K562 (cell line): ENCODE measurements at regions not wholly inside any gene's neighbourhood (a gene's known extent, or its start where the extent isn't known, plus 50 kb on each side); places are given as distances from the start of the nearest gene placed in this dataset.

Experiments used
- ATAC-seq: fragments of 200-7000 bp; cut with Tn5 transposase; 3 replicates; pipeline ENCODE4 v1.9.1; 2020; ENCODE audit warnings: moderate library complexity
- BruUV-seq: library from RNA; stranded (reverse); fragments of 400-500 nt; replicated peaks from 2 replicates; lab custom pipeline; 2021; lab: Mats Ljungman, UMichigan
- CTCF ChIA-PET: fragments of 300-600 bp; formaldehyde crosslinking; extraction: SDS; loops from one replicate; lab custom pipeline; 2021; ENCODE audit warnings: low intra/inter-chr PET ratio; lab: Yijun Ruan, JAX
- POLR2A ChIA-PET: fragments of 300-600, 350-650 bp; sonication (Branson Sonifier 250); formaldehyde crosslinking; extraction: SDS; loops from one replicate; lab custom pipeline; 2021; ENCODE audit warnings: antibody characterized with exemption, inconsistent platforms; lab: Yijun Ruan, JAX
- DNase-seq, 4 experiments: peaks; one replicate each; pipeline versions ENCODE4 v3.0.0 to v3.0.0-alpha.2; 2011 to 2018; ENCODE audit warnings: low spot score in 3 of 4, mixed read lengths in 3 of 4; ENCODE audit errors: extremely low read depth in 1 of 4
- FAIRE-seq: peaks from 2 replicates; lab custom pipeline; 2011; peaks lifted over from hg19 to GRCh38; lab: Jason Lieb, UNC
- H2AFZ ChIP-seq: 2 replicates; pipeline ENCODE4 v1.6.0; 2011; ENCODE audit warnings: low read depth, low read length, control low read depth, inconsistent platforms
- H3K27ac ChIP-seq: fragments of 200-600 bp; 3 replicates; pipeline ENCODE4 v1.8.0; 2011; ENCODE audit warnings: low read depth, mild to moderate bottlenecking, control low read depth, inconsistent platforms, low read length, moderate library complexity, mixed read lengths; ENCODE audit errors: extremely low read depth
- H3K27me3 ChIP-seq, 2 experiments: fragments of 300-600 bp in 1 of 2; 2 replicates in 1 of 2; 3 replicates in 1 of 2; pipeline versions ENCODE4 v1.6.0 to v1.8.0; 2011; ENCODE audit warnings: inconsistent platforms in 2 of 2, low read length in 2 of 2, mild to moderate bottlenecking in 1 of 2, mixed read lengths in 1 of 2, moderate library complexity in 1 of 2; ENCODE audit not compliant: control insufficient read depth in 2 of 2, insufficient read depth in 2 of 2
- H3K36me3 ChIP-seq: fragments of 300-600 bp; 3 replicates; pipeline ENCODE4 v1.8.0; 2011; ENCODE audit warnings: mild to moderate bottlenecking, low read length, inconsistent platforms; ENCODE audit not compliant: control insufficient read depth, insufficient read depth
- H3K4me1 ChIP-seq, 2 experiments: fragments of 200-600 bp in 1 of 2; replicated peaks in 1 of 2; 2 replicates in 1 of 2; 3 replicates in 1 of 2; pipeline versions ENCODE4 v1.5.1 to v1.8.0; 2011; ENCODE audit warnings: inconsistent platforms in 2 of 2, low read length in 2 of 2, mild to moderate bottlenecking in 1 of 2, mixed read lengths in 1 of 2, moderate library complexity in 1 of 2; ENCODE audit not compliant: control insufficient read depth in 2 of 2, insufficient read depth in 2 of 2
- H3K4me2 ChIP-seq: 2 replicates; pipeline ENCODE4 v1.6.1; 2011; ENCODE audit warnings: low read length, control low read depth, inconsistent platforms, mixed read lengths; ENCODE audit not compliant: insufficient read depth
- H3K4me3 ChIP-seq: fragments of 200-600 bp; sonication (generic), shearing (Covaris generic); 2 replicates; pipeline ENCODE4 v1.5.1; 2016; ENCODE audit warnings: control low read depth, inconsistent platforms
- H3K79me2 ChIP-seq: fragments of 200-600 bp; 3 replicates; pipeline ENCODE4 v1.8.0; 2011; ENCODE audit warnings: low read length, inconsistent platforms; ENCODE audit not compliant: control insufficient read depth, insufficient read depth
- H3K9ac ChIP-seq, 2 experiments: 2 replicates each; pipeline versions ENCODE4 v1.6.0 to v1.6.1; 2011; ENCODE audit warnings: low read depth in 2 of 2, low read length in 2 of 2, control low read depth in 1 of 2, inconsistent platforms in 1 of 2, mild to moderate bottlenecking in 1 of 2, mixed read lengths in 1 of 2; ENCODE audit not compliant: insufficient read depth in 1 of 2
- H3K9me1 ChIP-seq: one replicate; pipeline ENCODE4 v1.6.0; 2011; ENCODE audit warnings: inconsistent platforms, mild to moderate bottlenecking, low read length, moderate library complexity; ENCODE audit not compliant: control insufficient read depth, insufficient read depth
- H3K9me3 ChIP-seq: replicated peaks from 2 replicates; pipeline ENCODE4 v1.5.1; 2011; ENCODE audit warnings: low read depth, low read length, inconsistent platforms; ENCODE audit not compliant: control insufficient read depth, insufficient read depth
- H4K20me1 ChIP-seq: replicated peaks from 2 replicates; pipeline ENCODE4 v1.6.1; 2011; ENCODE audit warnings: low read length, inconsistent platforms, mixed read lengths; ENCODE audit not compliant: control insufficient read depth, insufficient read depth
- HDAC6 ChIP-seq: IDR thresholded peaks from 2 replicates; pipeline ENCODE4 v1.6.1; 2012; ENCODE audit warnings: low read depth, mild to moderate bottlenecking, control low read depth, inconsistent platforms, low read length, moderate library complexity
- KAT2B ChIP-seq: IDR thresholded peaks from one replicate; pipeline ENCODE4 v1.6.1; 2012; ENCODE audit warnings: low read depth, mild to moderate bottlenecking, control low read depth, inconsistent platforms, low read length, moderate library complexity
- MEF2A ChIP-seq: IDR thresholded peaks from 2 replicates; pipeline ENCODE4 v1.6.1; 2011; ENCODE audit warnings: low read depth, mild to moderate bottlenecking, low read length, moderate library complexity; ENCODE audit not compliant: control insufficient read depth
- NR4A1 ChIP-seq, 2 experiments: fragments of 250-450 bp in 1 of 2; fragments of 450-650 bp in 1 of 2; sonication (Bioruptor Pico) in 1 of 2; IDR thresholded peaks; 2 replicates each; pipeline versions ENCODE4 v1.4.0 to v1.6.1; 2016 to 2020; ENCODE audit warnings: mild to moderate bottlenecking in 2 of 2, missing compliant biosample characterization in 1 of 2, missing genetic modification characterization in 1 of 2, moderate library complexity in 1 of 2
- POLR2H ChIP-seq: IDR thresholded peaks from 2 replicates; pipeline ENCODE4 v1.6.1; 2016; ENCODE audit warnings: missing genetic modification characterization, low read depth, mild to moderate bottlenecking, control low read depth, missing compliant biosample characterization, moderate library complexity
- RBM25 ChIP-seq: fragments of 200-400 bp; formaldehyde crosslinking; IDR thresholded peaks from 2 replicates; pipeline ENCODE4 v1.6.1; 2018; ENCODE audit warnings: low read length, low read depth, moderate library complexity; ENCODE audit not compliant: severe bottlenecking
- RFX5 ChIP-seq: IDR thresholded peaks from 2 replicates; pipeline ENCODE4 v1.6.1; 2011; ENCODE audit warnings: low read depth, mild to moderate bottlenecking, improper control_type of control experiment, low read length
- STAG1 ChIP-seq: sonication (generic); formaldehyde crosslinking; IDR thresholded peaks from 2 replicates; pipeline ENCODE4 v1.5.0; 2020; ENCODE audit warnings: missing genetic modification reagents, borderline replicate concordance
- ZNF431 ChIP-seq: sonication (generic); formaldehyde crosslinking; IDR thresholded peaks from 2 replicates; pipeline ENCODE4 v1.8.0; 2022; ENCODE audit warnings: mild to moderate bottlenecking, missing genetic modification reagents
- WGBS: fragments of 100-300 bp; shearing (Covaris generic); methylation state at CpG from one replicate; pipeline ENCODE4 v1.1.6; 2016; ENCODE audit warnings: low coverage, mixed read lengths; ENCODE audit not compliant: insufficient coverage; ENCODE audit errors: missing lambda C conversion rate; 5-methylcytosine and 5-hydroxymethylcytosine counted together
- in situ Hi-C: fragments of 300-500 bp; cut with MboI; formaldehyde crosslinking; loops from 4 replicates; pipeline ENCODE4 v1.15.0; 2018; ENCODE audit warnings: inconsistent platforms, mixed read lengths
- intact Hi-C: fragments of 100-400 bp; cut with micrococcal nuclease; formaldehyde crosslinking; loops from 2 replicates; pipeline ENCODE4 v1.14.2; 2022

DNA sequence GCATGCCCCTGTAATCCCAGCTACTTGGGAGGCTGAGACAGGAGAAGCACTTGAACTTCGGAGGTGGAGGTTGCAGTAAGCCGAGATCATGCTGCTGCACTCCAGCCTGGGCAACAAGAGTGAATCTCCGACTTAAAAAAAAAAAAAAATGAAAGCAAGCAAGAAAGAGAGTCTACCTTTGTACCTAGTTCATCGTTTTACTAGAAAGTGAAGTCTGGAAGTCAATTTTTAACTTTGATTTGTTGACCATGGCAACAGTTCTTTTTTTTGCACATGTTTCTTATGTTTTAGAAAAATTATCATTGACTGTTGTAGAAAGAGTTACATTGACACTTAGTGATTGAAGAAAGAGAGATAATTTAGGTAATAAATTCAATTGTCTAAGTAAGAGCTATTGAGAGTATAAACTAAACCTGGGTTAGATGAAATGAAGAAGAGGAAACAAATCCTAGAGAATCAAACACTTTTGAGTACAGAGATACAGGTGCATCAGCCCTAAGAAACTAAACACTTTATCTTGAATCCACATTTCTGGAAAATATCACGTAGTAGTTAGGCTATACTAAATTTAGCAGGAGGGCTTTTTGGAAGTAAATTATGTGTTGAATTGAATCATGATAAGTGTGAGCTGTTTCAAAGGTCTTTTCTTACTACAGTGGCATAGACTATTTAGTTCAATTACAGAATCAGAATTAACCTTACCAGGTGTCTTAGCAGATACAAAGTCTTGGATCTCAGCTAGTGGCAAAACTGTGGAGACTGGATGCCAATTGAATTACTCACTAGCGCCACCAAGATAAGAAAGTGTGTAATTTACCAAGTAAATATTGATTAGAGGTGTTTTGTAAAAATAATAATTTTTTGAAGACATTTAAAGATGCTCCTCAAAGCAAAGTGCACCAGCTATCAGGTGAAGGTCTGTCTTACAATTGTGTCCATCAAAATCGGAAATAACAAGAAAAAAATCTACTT, 303.4 kb upstream of the NRXN1 start (continued):
- TF ChIP-seq ZNF431 (no peak), KAT2B (no peak), RFX5 (no peak), HDAC6 (no peak), NR4A1 (CRISPR knock-in tag; IDR thresholded peaks at IDR 0.05) (no peak), NR4A1 (tag; IDR thresholded peaks at IDR 0.05) (no peak), MEF2A (no peak), RBM25 (no peak), STAG1 (no peak)

DNA sequence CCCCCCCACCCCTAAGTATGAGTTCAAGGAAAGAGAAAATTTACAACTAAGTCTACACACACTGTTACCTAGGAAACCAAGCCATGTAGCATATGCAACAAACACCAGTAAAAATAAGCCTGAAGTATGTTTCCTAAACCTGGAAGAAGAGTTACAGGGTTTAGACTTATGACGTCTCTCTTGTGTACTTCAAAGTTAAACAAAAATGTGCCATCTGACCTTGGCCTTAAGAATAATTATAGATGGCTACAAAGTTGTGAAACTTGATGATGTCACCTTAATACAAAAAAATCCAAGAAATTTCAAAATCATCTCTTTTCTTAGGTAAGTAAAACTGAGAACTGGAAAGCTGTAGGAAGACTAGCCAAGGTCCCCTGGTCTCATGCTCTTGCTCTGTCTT, 297.6 kb upstream of the NRXN1 start:
- WGBS: 0% methylated on average over 1 of the region's 1 CpG

More for the DNA sequence above, 297.6 kb upstream of the NRXN1 start:
- Histone ChIP-seq H2AFZ (no peak overlapping the region), H3K4me2 (no peak overlapping the region), H3K9me3 (no peaks in the 10 kb centered on the region), H3K27ac (no peak overlapping the region), H3K9ac (no peak overlapping the region), H4K20me1 (no peaks in the 10 kb centered on the region), H3K79me2 (no peaks in the 10 kb centered on the region), H3K27me3 (no peaks in the 10 kb centered on the region), H3K9me1 (no peaks in the 10 kb centered on the region), H3K4me1 (no peaks in the 10 kb centered on the region), H3K4me3 (no peak overlapping the region), H3K36me3 (no peaks in the 10 kb centered on the region)
- ATAC-seq (no peak), FAIRE-seq (no peak), DNase-seq (no peak)
- CTCF ChIA-PET: no interaction called here
- no TSS peak for BruUV-seq
- in situ Hi-C loops (no loop called here), intact Hi-C loops (no loop called here)
- no peak for TF ChIP-seq POLR2H (tag)
- TF ChIP-seq NR4A1 (CRISPR knock-in tag; IDR thresholded peaks at IDR 0.05): no peak
- TF ChIP-seq NR4A1 (tag; IDR thresholded peaks at IDR 0.05): no peak
- POLR2A ChIA-PET: no interaction called here
